Suprapubic skin (tissue), 4 donors: ENCODE measurements at regions not wholly inside any gene's neighbourhood (a gene's known extent, or its start where the extent isn't known, plus 50 kb on each side); places are given as distances from the start of the nearest gene placed in this dataset.
"Not testable (repeated sequence)": the region's sequence is repeated elsewhere in the genome, so short reads cannot be mapped to it uniquely, and the experiment has no call there.

ENCODE experiments used
- POLR2A ChIP-seq, 2 donors: fragments of 450-650 bp; IDR thresholded peaks; one replicate each; pipeline ENCODE4 v1.6.1; 2017; ENCODE audit warnings: antibody characterized with exemption in 2 of 2, mild to moderate bottlenecking in 2 of 2, moderate library complexity in 2 of 2
- POLR2AphosphoS5 ChIP-seq, 3 donors: sonication (generic); formaldehyde crosslinking; IDR thresholded peaks; one replicate each; pipeline ENCODE4 v1.6.1; 2017; ENCODE audit warnings: antibody characterized with exemption in 3 of 3
- TF ChIP-seq, protein P1 (sequence below), 2 donors: fragments of 200-600 bp in 1 of 2; fragments of 450-650 bp in 1 of 2; sonication (generic) in 1 of 2; IDR thresholded peaks; one replicate each; pipeline ENCODE4 v1.5.1; 2016 to 2019; ENCODE audit warnings: antibody characterized with exemption in 2 of 2, mild to moderate bottlenecking in 1 of 2, moderate library complexity in 1 of 2

- not testable (repeated sequence) for TF ChIP-seq POLR2AphosphoS5, POLR2A (IDR thresholded peaks at IDR 0.05)
- TF ChIP-seq, protein P1, sequence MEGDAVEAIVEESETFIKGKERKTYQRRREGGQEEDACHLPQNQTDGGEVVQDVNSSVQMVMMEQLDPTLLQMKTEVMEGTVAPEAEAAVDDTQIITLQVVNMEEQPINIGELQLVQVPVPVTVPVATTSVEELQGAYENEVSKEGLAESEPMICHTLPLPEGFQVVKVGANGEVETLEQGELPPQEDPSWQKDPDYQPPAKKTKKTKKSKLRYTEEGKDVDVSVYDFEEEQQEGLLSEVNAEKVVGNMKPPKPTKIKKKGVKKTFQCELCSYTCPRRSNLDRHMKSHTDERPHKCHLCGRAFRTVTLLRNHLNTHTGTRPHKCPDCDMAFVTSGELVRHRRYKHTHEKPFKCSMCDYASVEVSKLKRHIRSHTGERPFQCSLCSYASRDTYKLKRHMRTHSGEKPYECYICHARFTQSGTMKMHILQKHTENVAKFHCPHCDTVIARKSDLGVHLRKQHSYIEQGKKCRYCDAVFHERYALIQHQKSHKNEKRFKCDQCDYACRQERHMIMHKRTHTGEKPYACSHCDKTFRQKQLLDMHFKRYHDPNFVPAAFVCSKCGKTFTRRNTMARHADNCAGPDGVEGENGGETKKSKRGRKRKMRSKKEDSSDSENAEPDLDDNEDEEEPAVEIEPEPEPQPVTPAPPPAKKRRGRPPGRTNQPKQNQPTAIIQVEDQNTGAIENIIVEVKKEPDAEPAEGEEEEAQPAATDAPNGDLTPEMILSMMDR (IDR thresholded peaks at IDR 0.05): not testable (repeated sequence)
Measured at GRCh38 chr6:60950221-60950923, 1335.7 kb downstream of the KHDRBS2 start.
